Germinal center (tissue), 1 donor: ENCODE measurements at regions not wholly inside any gene's neighbourhood (a gene's known extent, or its start where the extent isn't known, plus 50 kb on each side); places are given as distances from the start of the nearest gene placed in this dataset.

Experiments used
- DNase-seq: peaks from one replicate; pipeline ENCODE4 v3.0.0; 2012; ENCODE audit warnings: mixed read lengths, low spot score

DNA sequence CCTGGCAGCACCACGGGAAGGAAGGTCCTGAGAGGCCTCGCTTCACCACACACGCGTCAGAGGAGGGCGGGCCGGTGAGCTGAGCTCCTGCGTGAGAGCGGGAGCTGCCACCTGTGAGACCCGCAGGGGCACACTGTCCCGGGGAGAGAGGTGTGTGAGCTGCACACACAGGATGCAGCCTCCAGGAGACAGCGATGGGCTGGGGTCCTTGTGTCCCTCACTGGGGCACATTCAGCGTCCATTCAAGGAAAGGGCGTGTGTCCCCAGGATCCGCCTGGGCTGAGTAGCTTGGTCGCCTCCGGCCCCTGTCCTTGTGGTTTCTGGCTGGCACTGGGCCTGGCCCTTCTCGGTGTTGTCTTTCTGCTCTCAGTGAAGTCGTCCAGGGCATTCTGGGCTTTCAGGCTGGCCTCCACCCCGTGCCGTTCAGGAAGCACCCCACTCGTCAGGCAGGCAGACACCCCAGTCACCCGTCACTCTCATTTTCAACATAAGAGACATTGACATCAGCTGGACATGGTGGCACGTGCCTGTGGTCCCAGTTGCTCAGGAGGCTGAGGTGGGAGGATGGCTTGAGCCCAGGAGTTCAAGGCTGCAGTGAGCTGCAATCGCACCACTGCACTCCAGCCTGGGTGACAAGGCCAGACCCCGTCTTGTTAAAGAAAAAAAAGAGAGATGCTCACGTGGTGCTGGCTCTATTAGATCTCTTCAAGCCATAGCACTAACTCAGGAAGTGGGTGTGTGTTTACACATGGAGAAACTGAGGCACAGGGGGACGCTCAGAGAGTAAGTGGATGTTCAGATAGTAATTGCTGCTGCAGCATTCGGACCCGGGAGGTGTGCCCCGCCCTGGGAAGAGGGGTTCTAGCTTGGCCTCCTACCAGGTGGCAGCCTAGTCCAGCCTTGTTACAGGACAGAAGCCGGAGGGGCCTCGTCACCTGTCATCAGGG is 1081.6 kb downstream of the BRD1 start:
- no peak for DNase-seq

DNA sequence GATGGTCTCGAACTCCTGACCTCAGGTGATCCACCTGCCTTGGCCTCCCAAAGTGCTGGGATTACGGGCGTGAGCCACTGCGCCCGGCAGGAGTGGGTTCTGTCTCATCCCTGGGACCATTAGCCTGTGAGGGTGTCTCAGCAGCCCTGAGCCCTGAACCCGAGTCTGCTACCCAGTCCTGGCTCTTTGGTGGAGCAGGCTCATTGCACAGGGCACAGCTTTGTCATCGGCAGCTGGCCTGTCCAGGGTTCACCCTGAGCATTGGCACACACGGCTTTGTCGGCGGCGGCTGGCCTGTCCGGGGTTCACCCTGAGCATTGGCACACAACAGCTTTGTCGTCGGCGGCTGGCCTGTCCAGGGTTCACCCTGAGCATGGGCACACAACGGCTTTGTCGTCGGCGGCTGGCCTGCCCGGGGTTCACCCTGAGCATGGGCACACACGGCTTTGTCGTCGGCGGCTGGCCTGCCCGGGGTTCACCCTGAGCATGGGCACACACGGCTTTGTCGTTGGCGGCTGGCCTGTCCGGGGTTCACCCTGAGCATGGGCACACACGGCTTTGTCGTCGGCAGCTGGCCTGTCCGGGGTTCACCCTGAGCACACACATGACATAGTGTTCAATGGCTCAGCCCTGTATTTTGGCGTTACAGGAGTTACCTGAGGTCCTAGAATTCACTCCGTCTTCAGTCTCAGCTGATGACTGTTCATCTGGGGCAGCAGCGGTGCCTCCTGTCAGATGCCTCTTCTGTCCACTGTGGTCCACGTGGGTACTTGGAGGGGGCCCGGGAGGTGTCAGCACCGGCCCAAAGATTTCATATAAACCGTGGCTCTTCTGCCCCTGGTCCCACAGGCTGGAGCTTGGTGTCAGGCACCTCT is 1082.5 kb downstream of the BRD1 start:
- DNase-seq: no peak

DNA sequence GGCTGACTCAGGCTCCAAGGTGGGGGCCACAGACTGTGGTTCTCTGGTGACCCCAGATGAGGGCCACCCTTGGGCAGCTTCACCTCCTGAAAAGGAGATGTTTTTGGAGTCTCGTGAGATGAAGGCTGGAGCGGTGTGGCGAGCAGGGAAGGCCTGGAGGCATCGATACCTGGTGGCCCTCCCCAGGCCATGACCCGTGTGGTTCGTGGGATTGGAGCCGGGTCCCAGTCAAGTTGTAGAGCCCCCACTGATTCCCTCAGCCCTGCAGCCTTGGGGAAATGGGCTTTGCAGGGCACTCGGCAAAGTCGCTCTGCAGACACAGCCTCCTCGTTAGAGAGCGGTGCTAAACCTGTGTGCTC is 1083.4 kb downstream of the BRD1 start:
- DNase-seq: no peak

DNA sequence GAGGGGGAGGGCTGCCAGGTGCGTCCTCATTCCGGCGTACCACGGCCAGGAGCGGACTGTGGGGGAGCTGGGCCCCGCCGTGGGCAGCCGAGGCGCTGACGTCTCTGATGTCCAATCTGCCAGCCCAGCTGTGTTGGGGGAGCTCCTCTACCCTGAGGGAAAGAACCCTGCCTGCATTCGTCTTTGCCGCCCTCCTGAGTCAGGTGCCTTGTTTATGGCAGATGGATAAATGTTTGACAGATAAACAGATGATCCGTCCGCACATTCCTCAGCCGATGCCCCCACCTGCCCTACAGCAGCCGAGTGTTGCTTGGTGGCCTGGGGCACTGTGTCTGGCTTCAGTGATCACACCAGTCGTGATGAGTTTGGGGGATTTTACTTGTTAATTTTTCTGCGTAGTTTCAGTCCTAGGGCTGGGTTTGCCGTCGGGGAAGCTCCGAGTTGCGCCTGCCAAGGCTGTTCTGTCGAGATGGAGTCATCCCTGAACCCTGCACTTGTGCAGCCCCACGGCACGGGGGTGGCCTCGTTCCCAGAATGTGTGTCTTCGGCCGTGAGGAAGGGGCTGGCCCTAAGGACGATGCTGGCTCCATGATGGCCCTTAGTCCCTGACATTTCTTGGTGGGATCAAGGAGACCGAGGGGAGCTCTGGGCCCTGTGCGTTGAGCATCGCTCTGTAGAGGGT is 1083.9 kb downstream of the BRD1 start:
- no peak for DNase-seq

- DNase-seq: no peak
Measured at GRCh38 chr22:48742556-48743343, 1084.9 kb downstream of the BRD1 start.

- DNase-seq: no peak
Measured at GRCh38 chr22:48742191-48742555, 1085.5 kb downstream of the BRD1 start.

- no peak for DNase-seq
Measured at GRCh38 chr22:48741540-48741939, 1086.1 kb downstream of the BRD1 start.

DNA sequence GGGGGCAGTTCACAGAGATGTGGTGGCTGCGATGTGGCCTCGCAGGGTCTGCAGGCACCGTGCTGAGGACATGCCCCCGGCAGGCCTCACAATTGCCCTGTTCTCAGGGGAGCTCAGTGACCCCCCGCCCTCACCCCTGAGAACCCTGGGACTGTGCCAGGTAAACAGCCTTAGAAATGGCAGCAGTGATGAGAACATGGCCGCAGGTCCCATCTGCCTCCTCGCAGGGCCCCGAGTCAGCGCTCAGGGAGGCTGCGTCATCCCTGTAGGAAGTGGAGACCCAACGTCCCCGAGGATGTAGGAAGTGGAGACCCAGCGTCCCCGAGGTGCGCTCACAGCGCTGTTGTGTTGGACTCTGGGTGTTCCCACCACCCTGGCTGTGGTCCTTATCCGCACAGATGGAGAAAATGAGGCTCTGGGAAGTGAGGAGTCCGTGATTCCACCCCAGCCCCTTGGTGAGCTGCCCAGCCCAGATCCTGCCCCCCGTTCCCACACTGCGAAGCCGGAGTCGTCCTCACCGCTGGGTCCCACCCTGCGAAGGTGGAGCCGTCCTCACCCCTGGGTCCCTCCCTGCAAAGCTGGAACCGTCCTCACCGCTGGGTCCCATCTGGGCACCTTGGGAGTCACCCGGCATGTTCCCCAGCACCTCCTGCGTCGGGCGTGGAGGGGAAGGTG is 1086.8 kb downstream of the BRD1 start:
- DNase-seq: no peak

DNA sequence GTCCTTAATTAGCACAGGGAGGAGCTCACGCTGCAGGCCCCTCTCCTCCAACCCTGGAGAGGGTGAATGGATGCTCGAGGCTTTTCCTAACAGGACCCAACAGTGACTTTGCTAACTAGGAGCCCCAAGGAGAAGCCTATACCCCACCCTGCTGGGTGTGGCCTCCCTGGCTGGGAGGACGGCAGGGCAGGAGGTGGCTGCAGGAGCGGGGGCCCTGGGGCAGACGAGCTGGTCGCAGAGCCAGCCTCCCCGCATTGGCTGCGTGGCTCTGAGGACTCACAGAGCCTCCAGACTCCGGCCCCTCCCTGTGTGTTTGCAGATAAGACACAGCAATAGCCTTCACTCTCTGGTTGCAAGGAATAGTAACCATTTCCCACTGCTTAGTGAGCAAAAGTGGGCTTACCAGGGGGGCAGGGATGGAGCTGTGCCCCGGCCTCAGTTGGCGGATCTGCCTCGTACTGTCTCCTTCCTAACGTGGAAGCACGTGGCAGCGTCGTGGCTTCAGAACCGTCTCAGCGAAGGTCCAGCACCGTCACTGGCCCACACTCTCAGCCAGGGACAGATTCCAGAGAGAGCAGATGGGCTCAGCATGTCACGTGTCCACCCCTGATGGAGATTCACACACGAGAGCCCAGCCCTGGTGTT is 1087.5 kb downstream of the BRD1 start:
- DNase-seq: no peak

- DNase-seq: no peak
Measured at GRCh38 chr22:48739348-48740085, 1088.2 kb downstream of the BRD1 start.

GRCh38 chr22:48738204-48738980 is 1089.3 kb downstream of the BRD1 start:
- DNase-seq: no peak

GRCh38 chr22:48737461-48738203 is 1090.0 kb downstream of the BRD1 start:
- DNase-seq: no peak

GRCh38 chr22:48736593-48737460 is 1090.8 kb downstream of the BRD1 start:
- DNase-seq: no peak

- no peak for DNase-seq
Measured at GRCh38 chr22:48734961-48735360, 1092.7 kb downstream of the BRD1 start.

- DNase-seq: no peak
Measured at GRCh38 chr22:48734359-48734758, 1093.3 kb downstream of the BRD1 start.

DNA sequence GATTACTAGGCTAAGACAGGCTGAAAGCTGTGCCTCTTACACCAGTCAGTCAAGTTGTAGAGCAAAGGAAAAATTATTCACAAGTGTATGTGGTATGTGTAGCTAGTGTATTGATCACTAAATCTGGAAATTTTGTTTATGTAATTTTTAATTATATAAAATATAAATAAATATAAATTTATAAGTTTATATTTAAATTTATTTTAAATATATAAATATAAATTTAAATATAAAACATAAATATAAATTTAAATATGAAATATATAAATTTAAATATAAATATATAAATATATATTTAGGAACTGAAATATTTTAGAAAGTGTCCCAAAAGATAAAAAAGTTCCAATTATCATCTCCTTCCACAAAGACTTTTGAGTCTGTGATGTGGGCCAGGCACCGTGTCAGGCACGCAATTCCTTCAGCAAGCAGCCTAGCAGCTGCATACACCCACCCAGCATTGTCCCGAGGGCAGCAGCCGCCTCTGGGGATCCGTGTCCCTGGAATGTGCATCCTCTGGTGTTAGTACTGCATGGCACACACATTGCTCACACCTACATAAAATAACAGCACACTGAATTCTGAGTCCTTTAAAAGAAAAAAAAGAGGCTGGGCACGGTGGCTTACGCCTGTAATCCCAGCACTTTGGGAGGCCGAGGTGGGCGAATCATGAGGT is 1098.0 kb downstream of the BRD1 start:
- DNase-seq: no peak
